Esophagus squamous epithelium (tissue), 4 donors: ENCODE measurements at regions not wholly inside any gene's neighbourhood (a gene's known extent, or its start where the extent isn't known, plus 50 kb on each side); places are given as distances from the start of the nearest gene placed in this dataset.

Experiments used
- POLR2A ChIP-seq, 4 donors: fragments of 450-650 bp; IDR thresholded peaks; one replicate each; pipeline ENCODE4 v1.6.1; 2017; ENCODE audit warnings: antibody characterized with exemption in 4 of 4, mild to moderate bottlenecking in 4 of 4, moderate library complexity in 3 of 4
- TF ChIP-seq, protein P1 (sequence below), 6 experiments: fragments of 450-650 bp in 4 of 6; fragments of 200-600 bp in 2 of 6; sonication (generic) in 2 of 6; IDR thresholded peaks; one replicate each; pipeline ENCODE4 v1.5.1; 2016 to 2019; ENCODE audit warnings: antibody characterized with exemption in 6 of 6, mild to moderate bottlenecking in 4 of 6, moderate library complexity in 4 of 6

DNA sequence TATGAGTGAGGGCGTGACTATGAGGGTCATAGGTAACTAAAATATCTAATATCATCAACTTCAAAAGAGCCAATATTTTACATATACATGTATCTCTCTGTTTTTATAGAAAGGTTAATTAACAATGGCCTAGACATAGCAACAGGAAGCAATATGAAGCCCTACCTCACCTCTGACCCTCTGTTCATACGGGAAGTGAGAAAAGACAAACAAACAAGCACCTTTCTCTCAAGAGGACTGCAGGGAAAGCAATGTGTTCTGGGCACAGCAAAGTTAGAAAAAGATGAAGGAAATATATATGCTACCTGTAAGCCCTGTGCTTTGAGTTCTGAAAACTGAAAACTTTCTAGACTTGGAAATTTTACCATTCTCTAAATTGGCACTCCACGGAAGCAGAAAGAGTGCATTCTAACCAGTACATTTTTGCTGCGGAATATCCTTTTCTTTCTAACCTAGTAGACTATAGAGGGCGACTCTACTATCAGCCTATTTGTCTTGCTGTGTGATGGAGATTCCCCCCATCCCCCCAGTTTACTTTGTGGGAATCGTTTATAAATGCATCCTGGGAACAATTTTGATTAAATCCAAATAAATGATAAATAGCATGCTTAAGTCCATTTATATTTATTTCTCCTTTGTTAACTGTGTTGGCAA lies 830.4 kb upstream of the FAT3 start:
- TF ChIP-seq POLR2A (IDR thresholded peaks at IDR 0.05), result no peak
- TF ChIP-seq, protein P1, sequence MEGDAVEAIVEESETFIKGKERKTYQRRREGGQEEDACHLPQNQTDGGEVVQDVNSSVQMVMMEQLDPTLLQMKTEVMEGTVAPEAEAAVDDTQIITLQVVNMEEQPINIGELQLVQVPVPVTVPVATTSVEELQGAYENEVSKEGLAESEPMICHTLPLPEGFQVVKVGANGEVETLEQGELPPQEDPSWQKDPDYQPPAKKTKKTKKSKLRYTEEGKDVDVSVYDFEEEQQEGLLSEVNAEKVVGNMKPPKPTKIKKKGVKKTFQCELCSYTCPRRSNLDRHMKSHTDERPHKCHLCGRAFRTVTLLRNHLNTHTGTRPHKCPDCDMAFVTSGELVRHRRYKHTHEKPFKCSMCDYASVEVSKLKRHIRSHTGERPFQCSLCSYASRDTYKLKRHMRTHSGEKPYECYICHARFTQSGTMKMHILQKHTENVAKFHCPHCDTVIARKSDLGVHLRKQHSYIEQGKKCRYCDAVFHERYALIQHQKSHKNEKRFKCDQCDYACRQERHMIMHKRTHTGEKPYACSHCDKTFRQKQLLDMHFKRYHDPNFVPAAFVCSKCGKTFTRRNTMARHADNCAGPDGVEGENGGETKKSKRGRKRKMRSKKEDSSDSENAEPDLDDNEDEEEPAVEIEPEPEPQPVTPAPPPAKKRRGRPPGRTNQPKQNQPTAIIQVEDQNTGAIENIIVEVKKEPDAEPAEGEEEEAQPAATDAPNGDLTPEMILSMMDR (IDR thresholded peaks at IDR 0.05), result no peak
